ENCODE measurements at regions not wholly inside any gene's neighbourhood (a gene's known extent, or its start where the extent isn't known, plus 50 kb on each side); places are given as distances from the start of the nearest gene placed in this dataset.
"Not testable (repeated sequence)": the region's sequence is repeated elsewhere in the genome, so short reads cannot be mapped to it uniquely, and the experiment has no call there.

DNA sequence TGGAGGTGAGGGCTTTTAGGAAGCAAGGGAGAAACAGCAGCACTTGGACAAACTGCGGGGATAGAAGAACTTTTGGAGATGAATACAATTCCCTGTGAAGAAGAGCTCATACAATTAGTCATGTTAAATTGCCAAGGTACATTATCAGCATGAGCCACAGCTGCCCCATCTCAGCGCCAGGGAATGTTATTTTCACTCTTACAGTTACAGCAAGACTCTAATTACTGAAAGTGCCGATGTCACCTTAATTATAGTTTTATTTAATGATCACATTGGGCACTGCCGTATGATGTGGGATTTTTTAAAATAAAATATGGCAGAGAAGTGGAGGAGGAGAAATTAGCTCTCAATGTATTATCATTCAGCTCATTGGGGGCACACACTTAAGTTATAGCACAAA, 144.8 kb upstream of the MON1B start:
- H3K4me3 ChIP-seq (ENCODE audit: low read length) = no peak overlapping the region
- H3K4me1 ChIP-seq (ENCODE audit: control insufficient read depth, insufficient read depth, low read length) = no peaks in the 10 kb centered on the region
- no peaks in the 10 kb centered on the region for H3K9me3 ChIP-seq (ENCODE audit: control insufficient read depth, low read length)
- no peak overlapping the region for H3K9ac ChIP-seq (ENCODE audit: low read length)
- no peak for DNase-seq (ENCODE audit: low read depth)
- no peaks in the 10 kb centered on the region for H3K27me3 ChIP-seq (replicated peaks; ENCODE audit: control insufficient read depth, insufficient read depth, low read length)
- no peaks in the 10 kb centered on the region for H3K36me3 ChIP-seq (ENCODE audit: control insufficient read depth, insufficient read depth, low read length, severe bottlenecking)

DNA sequence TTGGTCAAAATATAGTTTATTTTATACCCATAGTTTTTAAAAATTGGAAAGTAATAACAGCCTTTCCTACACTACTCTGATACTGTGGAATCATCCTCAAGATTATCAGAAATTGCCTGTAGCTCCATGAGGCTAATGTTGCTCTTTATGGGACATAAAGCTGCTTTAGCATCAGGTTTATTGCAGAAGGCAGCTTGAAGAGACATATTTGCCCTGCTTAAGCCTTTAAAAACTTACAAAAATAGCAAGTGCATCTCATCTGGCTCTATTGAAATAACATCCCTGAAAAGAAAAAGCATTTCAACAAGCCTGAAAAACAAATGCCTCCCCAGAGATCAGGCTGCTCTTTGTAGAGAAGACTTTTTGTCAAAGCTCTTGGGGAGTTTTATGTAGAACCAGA, 142.9 kb upstream of the MON1B start:
- DNase-seq (ENCODE audit: low read depth) = no peak
- Histone ChIP-seq H3K4me1 (ENCODE audit: control insufficient read depth, insufficient read depth, low read length) (no peaks in the 10 kb centered on the region), H3K9ac (ENCODE audit: low read length) (no peak overlapping the region), H3K27me3 (replicated peaks; ENCODE audit: control insufficient read depth, insufficient read depth, low read length) (no peaks in the 10 kb centered on the region), H3K9me3 (ENCODE audit: control insufficient read depth, low read length) (no peaks in the 10 kb centered on the region), H3K4me3 (ENCODE audit: low read length) (no peak overlapping the region), H3K36me3 (ENCODE audit: control insufficient read depth, insufficient read depth, low read length, severe bottlenecking) (no peaks in the 10 kb centered on the region)

DNA sequence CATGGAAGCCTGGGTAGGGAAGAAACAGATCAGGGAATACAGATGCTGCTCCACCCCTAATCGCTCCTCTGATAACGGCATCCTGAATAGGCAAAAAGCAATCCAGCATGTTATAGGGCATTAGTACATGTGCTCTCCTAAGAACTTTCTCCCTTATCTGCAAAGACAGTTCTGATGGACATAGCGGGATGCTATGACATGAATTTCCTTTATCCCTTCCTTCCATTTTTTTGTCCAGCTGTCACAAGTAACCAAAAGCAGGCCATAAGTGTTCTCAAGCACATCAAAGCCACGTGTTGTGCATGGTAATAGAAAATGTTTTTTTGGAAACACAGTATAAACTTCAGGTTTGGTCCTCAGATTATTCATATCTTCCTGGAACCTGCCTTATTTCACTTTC, 141.4 kb upstream of the MON1B start:
- no peaks in the 10 kb centered on the region for H3K36me3 ChIP-seq (ENCODE audit: control insufficient read depth, insufficient read depth, low read length, severe bottlenecking)
- H3K27me3 ChIP-seq (replicated peaks; ENCODE audit: control insufficient read depth, insufficient read depth, low read length) = no peaks in the 10 kb centered on the region
- H3K9ac ChIP-seq (ENCODE audit: low read length) = no peak overlapping the region
- no peak for DNase-seq (ENCODE audit: low read depth)
- H3K4me3 ChIP-seq (ENCODE audit: low read length) = no peak overlapping the region
- H3K9me3 ChIP-seq (ENCODE audit: control insufficient read depth, low read length) = no peaks in the 10 kb centered on the region
- no peaks in the 10 kb centered on the region for H3K4me1 ChIP-seq (ENCODE audit: control insufficient read depth, insufficient read depth, low read length)

DNA sequence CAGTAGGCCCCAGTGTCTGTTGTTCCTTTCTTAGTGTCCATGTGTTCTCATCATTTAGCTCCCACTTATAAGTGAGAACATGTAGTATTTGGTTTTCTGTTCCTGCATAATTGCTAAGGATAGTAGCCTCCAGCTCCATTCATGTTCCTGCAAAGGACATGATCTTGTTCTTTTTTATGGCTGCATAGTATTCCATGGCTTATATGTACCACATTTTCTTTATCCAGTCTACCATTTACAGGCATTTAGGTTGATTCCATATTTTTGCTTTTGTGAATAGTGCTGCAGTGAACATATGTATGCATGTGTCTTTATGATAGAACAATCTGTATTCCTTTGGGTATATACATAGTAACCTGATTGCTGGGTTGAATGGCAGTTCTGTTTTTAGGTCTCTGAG, 134.4 kb upstream of the MON1B start:
- not testable (repeated sequence) for H3K9me3 ChIP-seq (ENCODE audit: control insufficient read depth, low read length); DNase-seq (ENCODE audit: low read depth); H3K27me3 ChIP-seq (replicated peaks; ENCODE audit: control insufficient read depth, insufficient read depth, low read length); H3K4me1 ChIP-seq (ENCODE audit: control insufficient read depth, insufficient read depth, low read length); H3K9ac ChIP-seq (ENCODE audit: low read length); H3K4me3 ChIP-seq (ENCODE audit: low read length); H3K36me3 ChIP-seq (ENCODE audit: control insufficient read depth, insufficient read depth, low read length, severe bottlenecking)

DNA sequence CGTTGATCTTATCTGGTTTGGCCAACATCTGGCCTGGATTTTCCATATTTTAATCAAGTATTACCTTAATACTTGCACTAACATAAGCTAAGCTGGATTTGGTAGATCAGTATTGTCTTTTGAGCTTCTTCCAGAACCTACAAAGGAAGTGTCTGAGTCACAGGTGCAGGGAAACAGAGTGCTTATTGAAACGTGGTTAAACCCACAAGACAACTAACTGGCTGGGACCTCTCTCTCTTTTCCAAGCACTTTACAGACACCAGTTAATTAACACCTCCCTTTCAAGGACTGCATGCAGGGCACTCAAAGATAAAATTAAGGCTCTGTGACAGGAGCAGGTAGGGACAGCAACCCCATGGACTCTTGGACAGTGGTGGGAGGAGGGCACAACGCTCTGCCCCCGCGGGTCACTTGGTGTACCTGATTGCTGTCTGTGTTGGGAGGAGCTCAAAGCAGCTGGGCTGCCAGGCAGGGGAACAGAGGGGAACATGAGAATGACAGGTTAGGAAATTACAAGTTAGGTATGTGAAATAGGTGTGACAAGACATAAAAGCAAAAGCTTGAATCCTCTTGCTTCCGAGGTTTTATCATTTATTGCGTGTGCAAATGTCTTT, 133.7 kb upstream of the MON1B start:
- Histone ChIP-seq H3K27me3 (replicated peaks; ENCODE audit: control insufficient read depth, insufficient read depth, low read length) (no peaks in the 10 kb centered on the region), H3K9ac (ENCODE audit: low read length) (no peak overlapping the region), H3K4me1 (ENCODE audit: control insufficient read depth, insufficient read depth, low read length) (no peaks in the 10 kb centered on the region), H3K9me3 (ENCODE audit: control insufficient read depth, low read length) (no peaks in the 10 kb centered on the region), H3K36me3 (ENCODE audit: control insufficient read depth, insufficient read depth, low read length, severe bottlenecking) (no peaks in the 10 kb centered on the region), H3K4me3 (ENCODE audit: low read length) (no peak overlapping the region)
- no peak for DNase-seq (ENCODE audit: low read depth)

DNA sequence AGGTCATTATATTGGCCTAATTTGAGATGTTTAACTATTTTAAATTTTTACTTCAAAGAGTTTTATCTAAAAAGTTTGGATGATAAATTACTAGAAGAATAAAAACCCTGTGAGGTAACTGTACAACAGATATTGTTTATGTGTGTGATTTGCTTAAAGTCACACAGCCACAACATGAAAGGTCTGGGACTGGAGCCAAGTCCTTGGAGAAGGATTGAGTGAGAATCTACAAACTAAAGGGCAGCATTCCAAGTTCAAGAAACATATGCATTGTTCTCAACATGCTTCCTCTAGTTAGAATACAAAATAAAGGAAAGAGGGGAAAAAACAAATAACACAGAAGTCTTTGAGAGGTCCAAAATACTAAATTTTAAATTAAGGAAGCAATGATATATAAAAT, 131.5 kb upstream of the MON1B start:
- Histone ChIP-seq H3K27me3 (replicated peaks; ENCODE audit: control insufficient read depth, insufficient read depth, low read length) (no peaks in the 10 kb centered on the region), H3K4me3 (ENCODE audit: low read length) (no peak overlapping the region), H3K4me1 (ENCODE audit: control insufficient read depth, insufficient read depth, low read length) (no peaks in the 10 kb centered on the region), H3K36me3 (ENCODE audit: control insufficient read depth, insufficient read depth, low read length, severe bottlenecking) (no peaks in the 10 kb centered on the region), H3K9ac (ENCODE audit: low read length) (no peak overlapping the region), H3K9me3 (ENCODE audit: control insufficient read depth, low read length) (no peaks in the 10 kb centered on the region)
- DNase-seq (ENCODE audit: low read depth) = no peak

DNA sequence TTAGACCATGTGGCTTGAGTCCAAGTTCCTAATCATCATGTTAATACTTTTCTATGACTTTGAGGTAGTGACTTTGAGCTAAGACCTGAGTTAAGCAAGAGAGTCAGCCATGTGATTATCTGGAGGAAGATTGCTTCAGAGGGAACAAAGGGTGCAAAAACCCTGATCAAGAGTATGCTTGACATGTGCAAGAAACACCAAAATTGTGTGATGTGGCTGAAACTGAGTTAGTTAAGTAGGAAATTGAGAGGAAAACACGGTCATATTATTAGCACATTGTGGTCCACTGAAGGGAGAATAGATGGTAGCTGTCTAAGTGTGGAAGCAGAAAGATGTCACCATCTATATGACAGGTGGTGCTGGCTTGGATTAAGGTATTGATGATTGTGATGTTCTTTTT, 130.4 kb upstream of the MON1B start:
- no peak overlapping the region for H3K9ac ChIP-seq (ENCODE audit: low read length)
- H3K4me1 ChIP-seq (ENCODE audit: control insufficient read depth, insufficient read depth, low read length) = no peaks in the 10 kb centered on the region
- DNase-seq (ENCODE audit: low read depth) = no peak
- no peaks in the 10 kb centered on the region for H3K27me3 ChIP-seq (replicated peaks; ENCODE audit: control insufficient read depth, insufficient read depth, low read length)
- no peaks in the 10 kb centered on the region for H3K9me3 ChIP-seq (ENCODE audit: control insufficient read depth, low read length)
- no peak overlapping the region for H3K4me3 ChIP-seq (ENCODE audit: low read length)
- no peaks in the 10 kb centered on the region for H3K36me3 ChIP-seq (ENCODE audit: control insufficient read depth, insufficient read depth, low read length, severe bottlenecking)

DNA sequence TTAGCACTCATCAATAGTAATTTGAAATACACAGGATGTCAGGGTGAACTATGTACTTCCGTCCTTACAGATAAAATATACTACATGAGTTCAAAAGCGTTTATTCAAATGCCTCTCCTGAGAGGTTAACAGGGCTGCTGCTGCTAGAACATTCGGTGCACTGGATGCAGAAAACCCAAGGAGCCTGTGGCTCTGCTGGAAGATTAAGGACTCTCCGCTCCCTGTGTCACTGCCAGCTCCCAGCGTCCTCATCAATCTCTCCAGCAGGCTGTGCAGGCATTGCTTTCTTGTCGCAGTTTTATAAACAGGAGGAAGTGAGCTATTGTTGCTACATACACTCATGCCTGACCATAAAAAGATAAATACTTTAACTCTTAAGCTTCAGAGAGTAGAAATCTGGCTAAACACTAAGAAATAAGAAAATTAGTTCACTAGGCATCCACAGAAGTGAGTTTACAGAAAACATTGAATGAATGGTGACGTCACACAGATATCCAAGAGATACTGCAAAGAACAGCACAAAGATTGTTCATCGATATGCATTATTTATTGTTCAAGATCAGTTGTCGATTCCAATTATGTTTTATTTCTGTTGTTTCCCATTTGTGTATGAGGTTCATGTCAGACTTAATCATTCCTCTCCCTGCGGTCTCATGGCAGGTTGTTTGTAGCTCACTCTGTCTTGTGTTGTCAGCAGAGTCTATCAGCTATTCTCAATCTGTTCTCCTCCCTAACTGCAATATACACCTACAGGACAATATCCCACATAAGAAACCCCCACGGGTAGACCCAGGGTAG, 127.9 kb upstream of the MON1B start:
- no peaks in the 10 kb centered on the region for H3K36me3 ChIP-seq (ENCODE audit: control insufficient read depth, insufficient read depth, low read length, severe bottlenecking)
- H3K4me1 ChIP-seq (ENCODE audit: control insufficient read depth, insufficient read depth, low read length) = no peaks in the 10 kb centered on the region
- H3K4me3 ChIP-seq (ENCODE audit: low read length) = no peak overlapping the region
- H3K9ac ChIP-seq (ENCODE audit: low read length) = no peak overlapping the region
- H3K27me3 ChIP-seq (replicated peaks; ENCODE audit: control insufficient read depth, insufficient read depth, low read length) = no peaks in the 10 kb centered on the region
- DNase-seq (ENCODE audit: low read depth) = no peak
- H3K9me3 ChIP-seq (ENCODE audit: control insufficient read depth, low read length) = no peaks in the 10 kb centered on the region

DNA sequence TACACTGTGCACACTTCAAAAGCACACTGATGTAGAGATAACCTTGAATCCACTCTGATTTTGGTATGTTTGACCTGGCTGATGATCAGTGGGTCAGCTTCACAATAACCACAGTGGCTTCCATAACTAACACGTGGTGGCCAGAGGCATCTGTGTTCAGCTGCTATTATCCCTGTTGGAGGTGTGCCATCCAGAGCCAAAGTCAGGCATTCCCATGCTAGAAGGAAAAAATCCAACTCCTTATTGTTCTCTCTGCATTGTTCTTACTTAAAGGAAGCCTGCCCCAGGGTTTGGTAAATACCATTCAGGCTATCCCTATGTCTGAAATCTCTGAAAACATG, 127.3 kb upstream of the MON1B start:
- Histone ChIP-seq H3K9ac (ENCODE audit: low read length) (no peak overlapping the region), H3K36me3 (ENCODE audit: control insufficient read depth, insufficient read depth, low read length, severe bottlenecking) (no peaks in the 10 kb centered on the region), H3K4me1 (ENCODE audit: control insufficient read depth, insufficient read depth, low read length) (no peaks in the 10 kb centered on the region), H3K9me3 (ENCODE audit: control insufficient read depth, low read length) (no peaks in the 10 kb centered on the region), H3K27me3 (replicated peaks; ENCODE audit: control insufficient read depth, insufficient read depth, low read length) (no peaks in the 10 kb centered on the region), H3K4me3 (ENCODE audit: low read length) (no peak overlapping the region)
- DNase-seq (ENCODE audit: low read depth) = no peak

DNA sequence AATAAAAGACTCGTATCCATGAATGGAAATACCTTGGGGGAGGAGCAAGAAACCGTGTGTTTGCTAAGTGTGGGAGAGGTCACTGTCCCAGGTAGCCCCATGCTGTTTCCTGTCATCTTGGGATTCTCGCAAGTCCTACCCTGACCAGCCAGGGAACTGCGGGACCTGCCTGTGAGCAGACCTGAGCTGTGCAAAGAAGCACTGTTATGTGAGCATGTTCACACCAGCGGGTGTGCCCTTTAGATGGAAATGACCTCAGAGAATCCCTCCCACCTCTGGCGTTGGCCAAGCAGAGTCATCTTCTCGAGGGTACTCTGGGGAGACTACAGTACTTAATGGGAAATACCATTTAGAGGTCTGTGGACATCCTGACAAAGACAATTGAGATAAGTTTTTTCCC, 127.0 kb upstream of the MON1B start:
- DNase-seq (ENCODE audit: low read depth) = no peak
- Histone ChIP-seq H3K4me3 (ENCODE audit: low read length) (no peak overlapping the region), H3K27me3 (replicated peaks; ENCODE audit: control insufficient read depth, insufficient read depth, low read length) (no peaks in the 10 kb centered on the region), H3K4me1 (ENCODE audit: control insufficient read depth, insufficient read depth, low read length) (no peaks in the 10 kb centered on the region), H3K9me3 (ENCODE audit: control insufficient read depth, low read length) (no peaks in the 10 kb centered on the region), H3K36me3 (ENCODE audit: control insufficient read depth, insufficient read depth, low read length, severe bottlenecking) (no peaks in the 10 kb centered on the region), H3K9ac (ENCODE audit: low read length) (no peak overlapping the region)

DNA sequence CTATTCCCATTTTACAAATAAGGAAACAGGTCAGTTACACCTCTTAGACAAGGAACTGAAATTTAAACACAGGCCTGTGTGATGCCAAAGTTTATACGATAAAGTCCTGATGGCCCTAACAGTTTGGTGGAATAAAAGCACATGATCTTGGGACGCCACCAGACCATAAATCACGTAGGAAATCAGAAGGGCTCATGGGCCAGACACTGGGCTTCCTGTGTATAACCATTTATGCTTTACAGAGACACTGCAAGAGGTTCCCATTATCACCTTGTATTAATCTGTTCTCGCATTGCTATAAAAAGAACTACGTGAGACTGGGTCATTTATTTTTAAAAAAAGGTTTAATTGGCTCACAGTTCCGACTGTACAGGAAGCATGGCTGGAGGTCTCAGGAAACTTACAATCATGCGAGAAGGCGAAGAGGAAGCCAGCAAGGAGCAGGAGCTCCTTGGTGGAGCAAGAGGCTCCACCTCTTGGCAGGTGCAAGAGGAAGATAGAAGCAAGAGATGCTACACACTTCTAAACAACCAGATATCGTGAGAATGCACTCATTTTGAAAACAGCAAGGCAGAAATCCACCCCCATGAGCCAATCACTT, 124.0 kb upstream of the MON1B start:
- Histone ChIP-seq H3K36me3 (ENCODE audit: control insufficient read depth, insufficient read depth, low read length, severe bottlenecking) (no peaks in the 10 kb centered on the region), H3K9ac (ENCODE audit: low read length) (no peak overlapping the region), H3K4me3 (ENCODE audit: low read length) (no peak overlapping the region), H3K27me3 (replicated peaks; ENCODE audit: control insufficient read depth, insufficient read depth, low read length) (no peaks in the 10 kb centered on the region), H3K4me1 (ENCODE audit: control insufficient read depth, insufficient read depth, low read length) (no peaks in the 10 kb centered on the region), H3K9me3 (ENCODE audit: control insufficient read depth, low read length) (peaks cover 4% of the 10 kb centered on the region)
- no peak for DNase-seq (ENCODE audit: low read depth)

Measured in adipocyte (in vitro differentiated cells).